ENCODE measurements at regions not wholly inside any gene's neighbourhood (a gene's known extent, or its start where the extent isn't known, plus 50 kb on each side); places are given as distances from the start of the nearest gene placed in this dataset.
"Not testable (repeated sequence)": the region's sequence is repeated elsewhere in the genome, so short reads cannot be mapped to it uniquely, and the experiment has no call there.

DNA sequence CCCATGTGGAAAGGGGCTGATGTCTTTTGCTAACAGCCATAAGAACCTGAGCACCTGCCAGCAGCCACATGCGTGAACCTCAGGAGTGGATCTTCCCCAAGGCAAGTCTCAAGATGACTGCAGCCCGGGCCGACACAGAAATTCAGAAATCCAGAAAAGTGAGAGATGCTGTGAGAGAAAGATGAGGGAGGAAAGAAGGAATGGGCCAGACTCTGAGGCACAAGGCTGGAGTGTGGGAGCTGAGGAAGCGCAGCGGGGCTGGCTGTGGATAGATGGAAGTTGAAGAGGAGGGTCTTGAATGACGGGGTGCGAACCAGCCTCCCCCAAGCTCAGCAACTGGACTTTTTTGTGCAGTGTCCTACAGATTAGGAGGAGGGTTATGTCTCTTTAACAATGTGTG, 337.8 kb downstream of the GADD45G start:
- no peaks in the 10 kb centered on the region; the same call in 1 of the 2 replicates for H3K27me3 ChIP-seq (ENCODE audit: control insufficient read depth, insufficient read depth, low read length)
- no peaks in the 10 kb centered on the region for H3K36me3 ChIP-seq (replicated peaks; ENCODE audit: control insufficient read depth, insufficient read depth, low read length)
- no peak overlapping the region for H3K4me3 ChIP-seq (ENCODE audit: insufficient read depth, low read depth, low read length)
- DNase-seq: no peak

DNA sequence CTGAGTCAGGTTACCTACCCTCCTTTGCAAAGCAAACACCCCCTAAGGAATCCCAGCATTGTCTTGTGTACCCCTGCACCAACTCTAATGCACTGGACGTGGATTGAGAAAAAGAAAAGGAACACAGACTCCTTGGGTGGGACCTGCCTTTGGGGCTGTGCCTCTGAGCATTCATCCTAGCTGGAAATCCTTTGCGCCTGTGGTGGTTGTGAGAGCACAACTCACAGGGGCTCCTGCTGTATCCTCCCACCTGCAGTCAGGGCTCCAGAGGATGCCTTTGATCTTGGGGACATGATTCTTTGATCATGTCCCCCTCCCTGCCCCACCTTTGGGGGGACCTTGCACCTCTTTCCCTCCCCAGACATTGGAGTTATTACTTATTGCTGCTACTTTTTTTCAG, 338.5 kb downstream of the GADD45G start:
- no peaks in the 10 kb centered on the region; the same call in 1 of the 2 replicates for H3K27me3 ChIP-seq (ENCODE audit: control insufficient read depth, insufficient read depth, low read length)
- H3K36me3 ChIP-seq (replicated peaks; ENCODE audit: control insufficient read depth, insufficient read depth, low read length): no peaks in the 10 kb centered on the region
- H3K4me3 ChIP-seq (ENCODE audit: insufficient read depth, low read depth, low read length): no peak overlapping the region
- no peak for DNase-seq

DNA sequence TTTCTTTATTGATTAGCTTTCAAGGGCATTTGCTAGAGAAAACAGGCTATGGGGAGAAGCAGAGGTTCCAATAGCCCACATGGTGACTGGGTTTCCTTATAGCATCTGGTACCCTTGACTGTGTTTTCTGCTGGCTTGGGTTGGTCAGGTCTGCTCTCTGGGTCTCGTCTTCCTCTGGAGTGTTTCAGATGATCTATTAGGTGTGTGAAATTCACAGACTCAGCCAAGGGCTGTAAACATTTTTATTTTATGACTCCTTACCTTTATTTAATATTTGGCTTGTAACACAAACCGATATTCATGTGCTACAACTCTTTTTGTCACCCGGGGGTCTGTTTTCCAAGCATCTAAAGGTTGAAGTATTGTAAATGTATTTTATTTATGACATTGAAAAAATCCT, 338.9 kb downstream of the GADD45G start:
- no peak overlapping the region for H3K4me3 ChIP-seq (ENCODE audit: insufficient read depth, low read depth, low read length)
- H3K27me3 ChIP-seq (ENCODE audit: control insufficient read depth, insufficient read depth, low read length): no peaks in the 10 kb centered on the region; the same call in 1 of the 2 replicates
- H3K36me3 ChIP-seq (replicated peaks; ENCODE audit: control insufficient read depth, insufficient read depth, low read length): no peaks in the 10 kb centered on the region
- no peak for DNase-seq

DNA sequence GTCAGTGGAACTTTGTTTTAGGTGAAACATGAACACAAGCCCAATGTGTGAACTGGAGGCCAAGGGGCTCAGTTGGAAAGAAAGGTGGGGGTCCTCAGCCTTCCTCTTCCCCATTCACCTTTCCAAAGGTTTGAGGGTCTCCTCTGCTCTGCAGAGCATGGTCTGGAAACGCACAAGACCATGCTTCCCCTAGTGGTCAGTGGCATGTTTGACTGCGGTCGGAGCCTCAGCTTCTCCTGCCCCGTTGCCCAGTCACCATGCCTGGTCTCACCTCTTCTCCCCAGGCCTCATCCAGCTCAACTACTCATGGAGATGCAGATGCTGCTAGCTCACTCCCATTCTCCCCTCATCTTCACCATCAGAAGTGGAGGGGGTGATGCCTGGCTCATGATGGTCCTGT, 340.3 kb downstream of the GADD45G start:
- H3K4me3 ChIP-seq (ENCODE audit: insufficient read depth, low read depth, low read length): no peak overlapping the region
- no peaks in the 10 kb centered on the region; the same call in 1 of the 2 replicates for H3K27me3 ChIP-seq (ENCODE audit: control insufficient read depth, insufficient read depth, low read length)
- no peaks in the 10 kb centered on the region for H3K36me3 ChIP-seq (replicated peaks; ENCODE audit: control insufficient read depth, insufficient read depth, low read length)
- DNase-seq: peak; percentile 52

DNA sequence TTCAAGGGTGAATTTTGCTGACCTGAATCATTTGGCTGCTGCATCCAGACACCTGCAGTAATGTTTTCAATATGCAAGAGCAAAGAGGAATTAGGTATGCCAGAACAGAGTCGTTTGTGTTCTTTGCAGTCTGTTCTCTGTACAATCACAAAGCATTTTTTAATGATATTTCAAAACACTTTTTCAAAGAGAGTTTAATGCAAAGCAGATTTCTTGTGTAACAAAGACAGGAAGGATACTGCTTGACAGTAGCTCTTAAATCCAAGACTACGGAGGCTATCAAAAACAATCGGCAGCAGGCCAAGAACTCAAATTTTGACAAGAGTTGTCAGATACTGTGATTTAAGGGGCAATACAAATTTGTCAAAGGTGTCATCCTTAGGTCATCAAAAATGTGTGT, 341.9 kb downstream of the GADD45G start:
- Histone ChIP-seq H3K4me3 (ENCODE audit: insufficient read depth, low read depth, low read length) (no peak overlapping the region), H3K27me3 (ENCODE audit: control insufficient read depth, insufficient read depth, low read length) (no peaks in the 10 kb centered on the region; the same call in 1 of the 2 replicates), H3K36me3 (replicated peaks; ENCODE audit: control insufficient read depth, insufficient read depth, low read length) (no peaks in the 10 kb centered on the region)
- DNase-seq: no peak

GRCh38 chr9:89949111-89949510, 344.3 kb downstream of the GADD45G start:
- Histone ChIP-seq H3K4me3 (ENCODE audit: insufficient read depth, low read depth, low read length) (no peak overlapping the region), H3K36me3 (replicated peaks; ENCODE audit: control insufficient read depth, insufficient read depth, low read length) (no peaks in the 10 kb centered on the region), H3K27me3 (ENCODE audit: control insufficient read depth, insufficient read depth, low read length) (no peaks in the 10 kb centered on the region)
- no peak for DNase-seq

GRCh38 chr9:89951675-89952074, 346.9 kb downstream of the GADD45G start:
- no peak for DNase-seq
- Histone ChIP-seq H3K36me3 (replicated peaks; ENCODE audit: control insufficient read depth, insufficient read depth, low read length) (no peaks in the 10 kb centered on the region), H3K4me3 (ENCODE audit: insufficient read depth, low read depth, low read length) (no peak overlapping the region), H3K27me3 (ENCODE audit: control insufficient read depth, insufficient read depth, low read length) (no peaks in the 10 kb centered on the region)

- Histone ChIP-seq H3K27me3 (ENCODE audit: control insufficient read depth, insufficient read depth, low read length) (no peaks in the 10 kb centered on the region), H3K4me3 (ENCODE audit: insufficient read depth, low read depth, low read length) (no peak overlapping the region), H3K36me3 (replicated peaks; ENCODE audit: control insufficient read depth, insufficient read depth, low read length) (no peaks in the 10 kb centered on the region)
- no peak for DNase-seq
Observed at GRCh38 chr9:89952401-89952800, 347.6 kb downstream of the GADD45G start.

DNA sequence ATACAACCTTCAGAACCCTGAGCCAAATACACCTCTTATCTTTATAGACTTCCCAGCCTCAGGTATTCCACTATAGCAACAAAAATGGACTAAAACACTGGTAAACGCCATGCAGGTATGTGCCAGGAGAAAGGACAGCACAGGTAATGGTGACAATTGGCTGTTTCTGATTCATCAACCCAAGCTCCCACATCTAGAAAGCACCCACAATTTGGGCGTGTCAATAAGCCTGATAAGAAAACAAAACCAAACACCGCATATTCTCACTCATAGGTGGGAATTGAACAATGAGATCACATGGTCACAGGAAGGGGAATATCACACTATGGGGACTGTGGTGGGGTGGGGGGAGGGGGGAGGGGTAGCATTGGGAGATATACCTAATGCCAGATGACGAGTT, 348.5 kb downstream of the GADD45G start:
- H3K36me3 ChIP-seq (replicated peaks; ENCODE audit: control insufficient read depth, insufficient read depth, low read length); DNase-seq; H3K4me3 ChIP-seq (ENCODE audit: insufficient read depth, low read depth, low read length); H3K27me3 ChIP-seq (ENCODE audit: control insufficient read depth, insufficient read depth, low read length): not testable (repeated sequence)

- DNase-seq: no peak
- H3K36me3 ChIP-seq (replicated peaks; ENCODE audit: control insufficient read depth, insufficient read depth, low read length): no peaks in the 10 kb centered on the region
- no peak overlapping the region for H3K4me3 ChIP-seq (ENCODE audit: insufficient read depth, low read depth, low read length)
- no peaks in the 10 kb centered on the region for H3K27me3 ChIP-seq (ENCODE audit: control insufficient read depth, insufficient read depth, low read length)
Observed at GRCh38 chr9:89953824-89954615, 349.2 kb downstream of the GADD45G start.

DNA sequence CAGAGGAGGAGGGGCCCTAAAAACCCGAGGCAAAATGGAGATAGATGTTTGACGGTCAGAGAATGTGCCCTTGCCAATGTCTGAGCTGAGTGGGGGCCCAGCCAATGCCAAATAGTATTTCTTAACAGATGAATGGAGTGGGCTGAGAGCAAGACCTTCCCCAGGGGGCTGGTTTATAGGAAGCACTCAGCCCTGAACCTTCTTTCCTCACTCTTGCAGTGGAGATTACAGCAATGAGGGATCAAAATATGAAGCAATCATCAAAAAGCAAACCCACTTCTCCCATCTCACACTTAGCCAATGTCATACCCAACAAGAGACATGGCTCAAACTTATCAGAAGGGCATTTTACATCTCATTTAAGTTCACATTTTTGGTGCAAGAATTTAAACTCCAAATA, 350.3 kb downstream of the GADD45G start:
- no peaks in the 10 kb centered on the region for H3K36me3 ChIP-seq (replicated peaks; ENCODE audit: control insufficient read depth, insufficient read depth, low read length)
- DNase-seq: no peak
- H3K27me3 ChIP-seq (ENCODE audit: control insufficient read depth, insufficient read depth, low read length): no peaks in the 10 kb centered on the region
- no peak overlapping the region for H3K4me3 ChIP-seq (ENCODE audit: insufficient read depth, low read depth, low read length)

DNA sequence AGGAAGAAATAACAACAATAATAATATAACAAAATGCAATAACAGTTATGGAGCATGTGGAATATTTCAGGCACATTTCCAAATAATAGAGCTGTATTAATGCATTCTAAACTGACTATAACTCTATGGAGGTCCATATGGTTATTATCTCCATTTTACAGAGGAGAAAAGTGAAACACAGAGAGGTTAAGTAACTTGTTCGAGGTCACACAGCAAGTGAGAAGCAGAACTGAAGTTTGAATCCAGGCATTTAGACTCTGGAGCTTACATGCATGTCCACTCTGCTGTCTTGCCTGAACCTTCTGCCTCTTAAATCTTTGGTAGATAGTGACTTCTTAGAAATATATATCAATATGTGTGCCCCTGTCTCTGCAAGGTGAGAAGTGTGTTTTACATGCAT, 350.8 kb downstream of the GADD45G start:
- Histone ChIP-seq H3K27me3 (ENCODE audit: control insufficient read depth, insufficient read depth, low read length) (no peaks in the 10 kb centered on the region), H3K36me3 (replicated peaks; ENCODE audit: control insufficient read depth, insufficient read depth, low read length) (no peaks in the 10 kb centered on the region)
- no peak for DNase-seq

DNA sequence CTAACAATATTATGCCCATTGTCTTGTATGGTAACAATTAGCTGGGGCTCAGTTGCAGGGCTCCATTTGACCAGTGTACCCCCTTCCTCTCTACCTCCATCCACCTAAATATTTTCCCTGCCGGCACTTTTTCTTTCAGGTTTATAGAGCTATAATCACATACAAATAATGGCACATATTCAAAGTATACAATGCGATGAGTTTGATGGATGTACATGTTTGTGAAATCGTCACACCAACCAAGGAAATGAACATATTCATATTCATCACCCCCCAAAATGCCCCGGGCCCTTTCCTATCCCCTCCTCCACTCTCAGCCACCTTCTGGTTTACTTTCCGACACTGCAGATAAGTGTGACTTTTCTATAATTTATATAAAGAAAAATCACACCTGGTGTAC, 351.5 kb downstream of the GADD45G start:
- DNase-seq: no peak
- no peak overlapping the region for H3K4me3 ChIP-seq (ENCODE audit: insufficient read depth, low read depth, low read length)
- H3K36me3 ChIP-seq (replicated peaks; ENCODE audit: control insufficient read depth, insufficient read depth, low read length): no peaks in the 10 kb centered on the region
- H3K27me3 ChIP-seq (ENCODE audit: control insufficient read depth, insufficient read depth, low read length): no peaks in the 10 kb centered on the region

More for the DNA sequence above, 350.8 kb downstream of the GADD45G start:
- H3K4me3 ChIP-seq (ENCODE audit: insufficient read depth, low read depth, low read length): no peak overlapping the region

- H3K4me3 ChIP-seq (ENCODE audit: insufficient read depth, low read depth, low read length): no peak overlapping the region
- DNase-seq: no peak
- no peaks in the 10 kb centered on the region for H3K27me3 ChIP-seq (ENCODE audit: control insufficient read depth, insufficient read depth, low read length)
- H3K36me3 ChIP-seq (replicated peaks; ENCODE audit: control insufficient read depth, insufficient read depth, low read length): no peaks in the 10 kb centered on the region
Observed at GRCh38 chr9:89956907-89957306, 352.1 kb downstream of the GADD45G start.

- DNase-seq: no peak
- Histone ChIP-seq H3K27me3 (ENCODE audit: control insufficient read depth, insufficient read depth, low read length) (no peaks in the 10 kb centered on the region), H3K4me3 (ENCODE audit: insufficient read depth, low read depth, low read length) (no peak overlapping the region), H3K36me3 (replicated peaks; ENCODE audit: control insufficient read depth, insufficient read depth, low read length) (no peaks in the 10 kb centered on the region)
Observed at GRCh38 chr9:89958086-89958485, 353.3 kb downstream of the GADD45G start.
